ENCODE measurements at regions not wholly inside any gene's neighbourhood (a gene's known extent, or its start where the extent isn't known, plus 50 kb on each side); places are given as distances from the start of the nearest gene placed in this dataset.
A peak's percentile ranks its signal among the peaks of the same experiment; 100 is the strongest.

- TF ChIP-seq GRHL2 (CRISPR knock-in tag; IDR thresholded peaks at IDR 0.05; ENCODE audit: insufficient replicate concordance, severe bottlenecking) (no peak), ZNF317 (CRISPR knock-in tag; IDR thresholded peaks at IDR 0.05; ENCODE audit: borderline replicate concordance, low read depth) (no peak), ETV6 (CRISPR knock-in tag; IDR thresholded peaks at IDR 0.05) (peak; percentile 45), ZNF396 (CRISPR knock-in tag; IDR thresholded peaks at IDR 0.05; ENCODE audit: borderline replicate concordance) (no peak), RORB (CRISPR knock-in tag; IDR thresholded peaks at IDR 0.05) (no peak), ZSCAN18 (CRISPR knock-in tag; IDR thresholded peaks at IDR 0.05) (no peak), CREM (CRISPR knock-in tag; IDR thresholded peaks at IDR 0.05) (no peak), CREB1 (CRISPR knock-in tag; IDR thresholded peaks at IDR 0.05) (no peak), ZBTB21 (CRISPR knock-in tag; IDR thresholded peaks at IDR 0.05; ENCODE audit: borderline replicate concordance) (no peak), HMGXB4 (CRISPR knock-in tag; IDR thresholded peaks at IDR 0.05) (peak; percentile 24; the same call in 1 of the 2 replicates), MXD4 (CRISPR knock-in tag; IDR thresholded peaks at IDR 0.05; ENCODE audit: borderline replicate concordance) (no peak), ERG (CRISPR knock-in tag; IDR thresholded peaks at IDR 0.05) (no peak), ESRRA (CRISPR knock-in tag; IDR thresholded peaks at IDR 0.05; ENCODE audit: borderline replicate concordance) (no peak), SP1 (CRISPR knock-in tag; conservative IDR thresholded peaks at IDR 0.05) (no peak; the same call in 1 of the 2 replicates), ELF4 (CRISPR knock-in tag; IDR thresholded peaks at IDR 0.05; ENCODE audit: low read depth) (no peak), ATF1 (CRISPR knock-in tag; IDR thresholded peaks at IDR 0.05) (no peak), ZNF138 (CRISPR knock-in tag; conservative IDR thresholded peaks at IDR 0.05) (0 out of 2 replicates have a peak, but pooled peaks have one; percentile 26), ATF2 (CRISPR knock-in tag; IDR thresholded peaks at IDR 0.05; ENCODE audit: borderline replicate concordance, low read depth) (no peak), HMGA2 (CRISPR knock-in tag; IDR thresholded peaks at IDR 0.05) (no peak), JUN (CRISPR knock-in tag; IDR thresholded peaks at IDR 0.05) (no peak)
- TF ChIP-seq, protein P1, sequence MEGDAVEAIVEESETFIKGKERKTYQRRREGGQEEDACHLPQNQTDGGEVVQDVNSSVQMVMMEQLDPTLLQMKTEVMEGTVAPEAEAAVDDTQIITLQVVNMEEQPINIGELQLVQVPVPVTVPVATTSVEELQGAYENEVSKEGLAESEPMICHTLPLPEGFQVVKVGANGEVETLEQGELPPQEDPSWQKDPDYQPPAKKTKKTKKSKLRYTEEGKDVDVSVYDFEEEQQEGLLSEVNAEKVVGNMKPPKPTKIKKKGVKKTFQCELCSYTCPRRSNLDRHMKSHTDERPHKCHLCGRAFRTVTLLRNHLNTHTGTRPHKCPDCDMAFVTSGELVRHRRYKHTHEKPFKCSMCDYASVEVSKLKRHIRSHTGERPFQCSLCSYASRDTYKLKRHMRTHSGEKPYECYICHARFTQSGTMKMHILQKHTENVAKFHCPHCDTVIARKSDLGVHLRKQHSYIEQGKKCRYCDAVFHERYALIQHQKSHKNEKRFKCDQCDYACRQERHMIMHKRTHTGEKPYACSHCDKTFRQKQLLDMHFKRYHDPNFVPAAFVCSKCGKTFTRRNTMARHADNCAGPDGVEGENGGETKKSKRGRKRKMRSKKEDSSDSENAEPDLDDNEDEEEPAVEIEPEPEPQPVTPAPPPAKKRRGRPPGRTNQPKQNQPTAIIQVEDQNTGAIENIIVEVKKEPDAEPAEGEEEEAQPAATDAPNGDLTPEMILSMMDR (IDR thresholded peaks at IDR 0.05): no peak
- TF ChIP-seq, protein P2, sequence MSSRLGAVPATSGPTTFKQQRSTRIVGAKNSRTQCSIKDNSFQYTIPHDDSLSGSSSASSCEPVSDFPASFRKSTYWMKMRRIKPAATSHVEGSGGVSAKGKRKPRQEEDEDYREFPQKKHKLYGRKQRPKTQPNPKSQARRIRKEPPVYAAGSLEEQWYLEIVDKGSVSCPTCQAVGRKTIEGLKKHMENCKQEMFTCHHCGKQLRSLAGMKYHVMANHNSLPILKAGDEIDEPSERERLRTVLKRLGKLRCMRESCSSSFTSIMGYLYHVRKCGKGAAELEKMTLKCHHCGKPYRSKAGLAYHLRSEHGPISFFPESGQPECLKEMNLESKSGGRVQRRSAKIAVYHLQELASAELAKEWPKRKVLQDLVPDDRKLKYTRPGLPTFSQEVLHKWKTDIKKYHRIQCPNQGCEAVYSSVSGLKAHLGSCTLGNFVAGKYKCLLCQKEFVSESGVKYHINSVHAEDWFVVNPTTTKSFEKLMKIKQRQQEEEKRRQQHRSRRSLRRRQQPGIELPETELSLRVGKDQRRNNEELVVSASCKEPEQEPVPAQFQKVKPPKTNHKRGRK (CRISPR knock-in tag; IDR thresholded peaks at IDR 0.05; ENCODE audit: borderline replicate concordance): no peak
- TF ChIP-seq, protein P3, sequence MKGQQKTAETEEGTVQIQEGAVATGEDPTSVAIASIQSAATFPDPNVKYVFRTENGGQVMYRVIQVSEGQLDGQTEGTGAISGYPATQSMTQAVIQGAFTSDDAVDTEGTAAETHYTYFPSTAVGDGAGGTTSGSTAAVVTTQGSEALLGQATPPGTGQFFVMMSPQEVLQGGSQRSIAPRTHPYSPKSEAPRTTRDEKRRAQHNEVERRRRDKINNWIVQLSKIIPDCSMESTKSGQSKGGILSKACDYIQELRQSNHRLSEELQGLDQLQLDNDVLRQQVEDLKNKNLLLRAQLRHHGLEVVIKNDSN (CRISPR knock-in tag; IDR thresholded peaks at IDR 0.05): peak; percentile 19; the same call in 1 of the 2 replicates
- TF ChIP-seq, protein P4, sequence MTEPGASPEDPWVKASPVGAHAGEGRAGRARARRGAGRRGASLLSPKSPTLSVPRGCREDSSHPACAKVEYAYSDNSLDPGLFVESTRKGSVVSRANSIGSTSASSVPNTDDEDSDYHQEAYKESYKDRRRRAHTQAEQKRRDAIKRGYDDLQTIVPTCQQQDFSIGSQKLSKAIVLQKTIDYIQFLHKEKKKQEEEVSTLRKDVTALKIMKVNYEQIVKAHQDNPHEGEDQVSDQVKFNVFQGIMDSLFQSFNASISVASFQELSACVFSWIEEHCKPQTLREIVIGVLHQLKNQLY (CRISPR knock-in tag; IDR thresholded peaks at IDR 0.05): no peak
Measured at GRCh38 chr3:69542089-69542804, 156.4 kb upstream of the FRMD4B start (continued).

All from WTC11 (cell line).